SJSA1 (cell line): ENCODE measurements at regions not wholly inside any gene's neighbourhood (a gene's known extent, or its start where the extent isn't known, plus 50 kb on each side); places are given as distances from the start of the nearest gene placed in this dataset.

Experiments
- DNase-seq, 2 experiments: peaks; one replicate each; pipeline ENCODE4 v3.0.0-alpha.2; 2015 to 2020; ENCODE audit warnings: low spot score in 2 of 2, low read depth in 1 of 2
- H3K27ac ChIP-seq: fragments of 250-450 bp; sonication (Bioruptor Pico); 2 replicates; pipeline ENCODE4 v1.5.1; 2020; ENCODE audit warnings: mild to moderate bottlenecking, moderate library complexity
- H3K27me3 ChIP-seq: fragments of 250-450 bp; sonication (Bioruptor Pico); replicated peaks from 2 replicates; pipeline ENCODE4 v1.5.1; 2020; ENCODE audit warnings: mild to moderate bottlenecking, moderate library complexity
- H3K36me3 ChIP-seq: fragments of 250-450 bp; sonication (Bioruptor Pico); 2 replicates; pipeline ENCODE4 v1.5.1; 2020; ENCODE audit warnings: mild to moderate bottlenecking
- H3K4me1 ChIP-seq: fragments of 250-450 bp; sonication (Bioruptor Pico); replicated peaks from 2 replicates; pipeline ENCODE4 v1.6.1; 2021; ENCODE audit warnings: mild to moderate bottlenecking
- H3K4me3 ChIP-seq: fragments of 250-450 bp; sonication (Bioruptor Pico); 2 replicates; pipeline ENCODE4 v1.5.1; 2020; ENCODE audit warnings: mild to moderate bottlenecking
- H3K9me3 ChIP-seq: fragments of 250-450 bp; sonication (Bioruptor Pico); replicated peaks from 2 replicates; pipeline ENCODE4 v1.5.1; 2020; ENCODE audit warnings: mild to moderate bottlenecking

DNA sequence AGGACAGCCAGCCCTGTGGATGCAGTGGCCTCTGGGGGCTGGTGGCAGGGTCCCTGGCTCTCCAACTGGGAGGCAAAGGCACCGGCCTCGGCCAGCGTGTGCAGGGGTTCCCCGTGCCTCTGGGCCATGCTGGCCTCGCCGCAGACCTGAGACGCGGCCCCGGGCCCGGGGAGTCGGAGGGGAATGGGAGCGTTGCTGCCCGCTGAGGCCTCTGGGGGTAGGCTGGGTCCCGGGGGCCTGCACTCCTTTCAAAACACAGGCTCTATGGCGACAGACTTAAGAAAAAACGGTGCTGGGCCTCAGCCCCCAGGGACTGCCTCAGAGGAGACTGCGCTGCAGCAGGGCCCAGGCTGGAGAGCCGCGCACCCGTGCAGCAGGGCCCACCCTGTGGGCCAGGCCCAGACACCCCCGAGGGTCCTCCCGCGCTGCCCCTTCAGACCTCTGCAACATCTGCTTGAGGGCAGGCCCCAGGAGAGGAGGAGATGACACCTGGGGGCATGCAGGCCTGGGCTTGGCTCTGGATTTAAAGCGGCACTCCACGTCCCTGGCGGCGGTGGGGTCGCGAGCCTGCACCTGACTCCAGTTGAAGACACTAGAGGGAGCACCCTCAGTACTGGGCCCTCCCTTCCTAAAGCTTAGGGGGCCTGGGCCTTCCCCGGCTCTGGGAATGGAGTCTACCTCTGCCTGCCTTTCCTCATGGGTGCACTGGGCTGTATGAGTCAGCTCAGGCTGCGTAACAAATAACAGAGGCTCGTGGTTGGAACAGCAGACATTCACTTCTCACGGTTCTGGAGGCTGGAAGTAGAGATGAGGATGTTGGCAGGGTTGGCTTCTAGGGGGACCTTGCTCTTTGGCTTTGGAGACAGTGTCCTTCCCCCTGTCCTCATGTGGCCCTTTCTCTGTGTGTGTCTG, 117.4 kb upstream of the RPS6KA2 start:
- no peak overlapping the region for H3K4me3 ChIP-seq
- no peak for DNase-seq
- no peaks in the 10 kb centered on the region for H3K36me3 ChIP-seq
- H3K27ac ChIP-seq: no peak overlapping the region
- H3K9me3 ChIP-seq: no peaks in the 10 kb centered on the region
- peaks cover 14% of the 10 kb centered on the region for H3K4me1 ChIP-seq
- no peaks in the 10 kb centered on the region for H3K27me3 ChIP-seq

DNA sequence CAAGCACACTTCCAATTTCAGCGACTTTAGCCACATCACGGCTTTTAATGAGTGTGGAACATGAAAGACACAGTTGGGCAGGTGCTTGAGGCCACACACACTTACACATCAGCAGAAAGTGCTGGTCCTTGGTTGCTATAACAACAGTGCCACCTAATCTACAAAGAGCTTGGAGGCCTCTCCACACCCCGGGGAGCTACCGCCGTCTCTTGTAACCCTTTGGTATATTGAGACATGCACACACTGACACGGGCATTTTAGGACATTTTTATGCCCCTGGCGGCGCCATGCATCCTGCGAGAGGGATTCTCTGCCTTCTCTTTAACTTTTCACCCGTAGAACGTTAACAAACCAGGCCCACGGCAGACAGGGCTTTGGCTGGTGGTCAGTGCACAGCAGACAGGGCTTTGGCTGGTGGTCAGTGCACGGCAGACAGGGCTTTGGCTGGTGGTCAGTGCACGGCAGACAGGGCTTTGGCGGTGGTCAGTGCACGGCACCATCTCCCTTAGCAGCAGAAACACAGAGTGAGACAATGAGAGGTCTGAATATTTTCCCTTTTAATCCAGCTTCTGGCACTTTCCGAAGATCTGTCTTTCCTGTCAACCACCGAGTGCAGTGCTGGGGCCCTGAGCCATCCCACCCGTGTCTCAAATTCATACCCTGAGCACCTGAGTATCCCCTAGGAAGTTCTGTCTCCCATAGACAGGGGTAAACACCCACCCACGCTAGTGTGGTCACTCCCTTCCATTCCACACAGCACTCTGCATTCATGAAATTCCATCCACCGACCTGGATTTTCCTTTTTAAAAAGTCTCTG, 116.6 kb upstream of the RPS6KA2 start:
- no peak overlapping the region for H3K27ac ChIP-seq
- H3K36me3 ChIP-seq: no peaks in the 10 kb centered on the region
- no peaks in the 10 kb centered on the region for H3K27me3 ChIP-seq
- DNase-seq: no peak
- H3K4me3 ChIP-seq: no peak overlapping the region
- peaks cover 22% of the 10 kb centered on the region for H3K4me1 ChIP-seq
- no peaks in the 10 kb centered on the region for H3K9me3 ChIP-seq

DNA sequence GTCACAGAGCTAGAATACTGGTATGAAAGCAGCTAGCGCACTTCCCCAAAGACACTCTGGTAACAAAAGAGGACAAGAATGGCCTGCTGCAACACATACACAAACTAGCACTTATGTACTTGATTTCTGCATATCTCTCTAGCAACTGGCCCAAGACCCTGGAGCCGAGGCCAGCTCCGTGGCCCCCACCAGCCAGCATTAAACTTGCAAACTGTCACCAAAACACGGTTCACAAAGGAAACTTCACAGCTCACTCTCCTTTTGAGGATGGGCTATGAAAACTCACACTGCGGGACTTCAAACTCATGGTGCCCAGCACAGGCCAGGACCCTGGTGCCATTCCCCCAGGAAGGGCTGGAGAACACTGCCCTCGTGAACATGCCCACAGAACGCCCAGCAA, 115.9 kb upstream of the RPS6KA2 start:
- Histone ChIP-seq H3K4me1 (peaks cover 24% of the 10 kb centered on the region), H3K9me3 (no peaks in the 10 kb centered on the region)
- DNase-seq: no peak

DNA sequence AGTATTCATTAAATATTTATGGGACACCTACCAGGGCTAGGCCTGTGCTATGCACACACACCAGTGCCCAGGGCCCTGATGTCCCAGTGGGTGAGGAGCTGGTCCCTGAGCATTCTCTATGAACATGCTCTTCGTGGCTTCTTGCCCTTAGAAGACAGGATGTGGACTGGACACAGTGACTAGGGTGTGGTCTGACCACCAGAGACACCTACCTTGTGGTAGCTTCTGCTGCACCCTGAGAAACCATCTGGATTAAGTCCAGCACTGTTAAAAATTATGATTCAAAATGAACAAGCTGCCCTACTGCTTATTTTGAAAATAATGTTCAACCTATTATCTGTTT, 112.9 kb upstream of the RPS6KA2 start:
- H3K27me3 ChIP-seq: no peaks in the 10 kb centered on the region
- H3K36me3 ChIP-seq: no peaks in the 10 kb centered on the region
- peaks cover 35% of the 10 kb centered on the region for H3K4me1 ChIP-seq
- DNase-seq: no peak
- no peaks in the 10 kb centered on the region for H3K9me3 ChIP-seq
- no peak overlapping the region for H3K4me3 ChIP-seq
- H3K27ac ChIP-seq: no peak overlapping the region

More for the DNA sequence above, 115.9 kb upstream of the RPS6KA2 start:
- Histone ChIP-seq H3K4me3 (no peak overlapping the region), H3K27me3 (no peaks in the 10 kb centered on the region), H3K36me3 (no peaks in the 10 kb centered on the region), H3K27ac (no peak overlapping the region)

DNA sequence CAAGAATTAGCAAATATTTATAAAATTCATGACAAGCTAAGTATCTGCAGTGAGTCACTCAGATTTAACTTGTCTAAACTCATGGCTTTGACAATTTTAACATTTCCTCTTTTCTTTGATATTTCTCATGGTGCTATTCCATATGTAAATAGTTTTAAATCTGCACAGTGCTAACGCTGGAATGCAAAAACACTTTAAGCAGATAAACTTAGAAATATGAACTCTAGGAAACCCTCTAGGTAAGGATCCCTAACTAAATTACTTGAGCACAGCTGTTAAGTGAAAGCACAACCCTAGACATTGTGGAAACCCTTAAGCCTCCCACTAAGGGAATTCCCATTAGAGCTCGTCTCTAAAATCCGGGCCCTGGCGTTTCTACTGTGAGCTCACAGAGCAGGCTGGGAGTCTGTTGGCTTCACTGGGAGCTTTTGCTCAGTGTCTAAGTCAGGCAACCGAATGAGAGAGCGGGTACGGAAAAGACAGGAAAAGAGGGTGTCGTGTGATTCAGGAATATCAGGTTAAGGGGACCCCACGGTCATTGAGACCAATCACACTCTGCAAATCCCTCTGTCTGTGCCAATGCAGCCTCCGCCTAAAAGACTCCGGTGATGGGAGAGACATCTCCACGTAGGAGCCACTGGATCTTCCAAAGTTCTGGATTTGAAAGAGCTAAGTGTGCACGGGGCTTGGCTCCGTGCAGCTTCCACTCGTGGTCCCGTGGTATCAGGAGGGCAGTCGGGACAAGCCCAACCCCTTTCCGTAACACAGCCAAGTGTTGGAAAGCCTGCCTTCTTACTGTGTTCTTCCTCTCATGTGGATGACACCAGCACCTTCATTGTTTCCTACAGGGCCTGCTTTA, 112.3 kb upstream of the RPS6KA2 start:
- no peaks in the 10 kb centered on the region for H3K9me3 ChIP-seq
- no peak for DNase-seq
- no peaks in the 10 kb centered on the region for H3K36me3 ChIP-seq
- H3K4me3 ChIP-seq: no peak overlapping the region
- H3K4me1 ChIP-seq: peaks cover 35% of the 10 kb centered on the region
- no peak overlapping the region for H3K27ac ChIP-seq
- H3K27me3 ChIP-seq: no peaks in the 10 kb centered on the region

DNA sequence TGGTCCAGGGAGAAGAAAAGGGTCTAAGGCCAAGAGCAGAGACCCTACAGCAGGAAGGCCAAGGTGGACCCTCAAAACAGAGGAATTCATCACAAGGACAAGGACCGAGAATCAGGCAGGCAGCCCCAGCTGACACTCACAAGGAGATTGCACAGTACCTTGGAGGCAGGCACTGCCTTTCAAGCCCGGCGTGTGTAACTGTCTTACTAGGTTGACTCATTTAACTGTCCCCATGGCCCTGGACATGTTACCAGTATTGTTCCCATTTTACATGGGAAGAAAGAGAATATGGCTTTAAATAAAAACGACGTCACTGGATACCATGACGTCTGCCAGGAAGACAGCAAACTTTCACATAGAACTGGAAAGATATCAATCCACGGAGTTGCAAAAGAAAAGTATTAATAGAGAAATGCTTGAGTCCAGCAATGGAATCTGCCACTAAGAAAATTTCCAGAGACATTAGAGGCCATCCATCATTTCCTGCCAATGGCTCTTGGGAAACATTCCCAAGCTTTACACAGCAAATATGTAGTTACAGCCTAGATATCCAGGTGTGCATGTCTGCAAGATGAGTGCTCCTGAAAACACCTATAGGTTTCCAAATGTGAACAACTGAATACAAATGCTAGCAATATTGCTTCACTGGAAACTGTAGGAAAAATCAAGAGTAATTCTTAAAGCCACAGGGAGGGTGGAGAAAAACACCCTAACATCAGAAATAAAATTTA, 111.5 kb upstream of the RPS6KA2 start:
- Histone ChIP-seq H3K27ac (no peak overlapping the region), H3K9me3 (no peaks in the 10 kb centered on the region), H3K36me3 (no peaks in the 10 kb centered on the region), H3K4me3 (no peak overlapping the region), H3K27me3 (no peaks in the 10 kb centered on the region), H3K4me1 (peaks cover 35% of the 10 kb centered on the region)
- DNase-seq: no peak

DNA sequence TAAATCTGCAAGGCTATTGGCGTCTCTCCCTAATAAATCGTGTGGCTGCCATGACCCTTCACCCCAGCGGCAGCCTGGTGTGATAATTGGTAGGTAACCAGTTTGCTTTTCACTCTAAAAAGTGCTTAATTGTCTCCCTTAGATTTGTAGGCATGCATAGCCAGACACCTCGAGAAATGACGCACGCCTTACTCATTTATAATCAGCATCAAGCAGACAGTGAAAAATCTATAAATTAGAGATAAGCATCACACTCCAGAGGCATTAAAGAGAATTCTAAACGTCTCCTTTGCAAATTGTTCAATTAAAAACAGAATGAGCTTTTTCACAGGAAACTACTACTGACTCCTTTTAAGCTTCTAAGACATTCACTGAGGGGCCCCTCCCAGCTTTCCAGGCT, 110.2 kb upstream of the RPS6KA2 start:
- Histone ChIP-seq H3K27me3 (no peaks in the 10 kb centered on the region), H3K27ac (no peak overlapping the region), H3K36me3 (no peaks in the 10 kb centered on the region), H3K4me1 (peaks cover 35% of the 10 kb centered on the region), H3K9me3 (no peaks in the 10 kb centered on the region), H3K4me3 (no peak overlapping the region)
- no peak for DNase-seq

DNA sequence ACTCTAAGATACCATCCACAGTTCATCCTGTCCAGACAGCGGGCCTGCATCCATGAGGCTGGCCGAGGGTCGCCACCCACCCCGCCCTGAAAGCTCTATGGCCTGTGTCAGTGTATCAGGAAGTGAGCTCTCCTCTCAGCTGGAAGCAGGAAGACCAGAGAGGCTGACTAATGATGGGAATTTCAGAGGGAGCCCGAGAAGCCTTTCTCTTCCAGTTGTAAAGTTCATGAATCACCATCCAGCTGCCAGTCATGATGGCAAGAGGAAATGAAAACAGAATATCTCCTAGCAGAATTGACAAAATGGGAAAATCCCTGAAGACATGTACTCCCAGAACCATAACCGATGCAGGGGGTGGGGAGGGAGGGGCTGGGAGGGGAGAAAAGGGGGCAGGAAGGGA, 109.6 kb upstream of the RPS6KA2 start:
- Histone ChIP-seq H3K36me3 (no peaks in the 10 kb centered on the region), H3K27ac (no peak overlapping the region), H3K9me3 (no peaks in the 10 kb centered on the region), H3K4me3 (no peak overlapping the region), H3K4me1 (peaks cover 35% of the 10 kb centered on the region), H3K27me3 (no peaks in the 10 kb centered on the region)
- DNase-seq: peak in 1 of 2 experiments; percentile 40

DNA sequence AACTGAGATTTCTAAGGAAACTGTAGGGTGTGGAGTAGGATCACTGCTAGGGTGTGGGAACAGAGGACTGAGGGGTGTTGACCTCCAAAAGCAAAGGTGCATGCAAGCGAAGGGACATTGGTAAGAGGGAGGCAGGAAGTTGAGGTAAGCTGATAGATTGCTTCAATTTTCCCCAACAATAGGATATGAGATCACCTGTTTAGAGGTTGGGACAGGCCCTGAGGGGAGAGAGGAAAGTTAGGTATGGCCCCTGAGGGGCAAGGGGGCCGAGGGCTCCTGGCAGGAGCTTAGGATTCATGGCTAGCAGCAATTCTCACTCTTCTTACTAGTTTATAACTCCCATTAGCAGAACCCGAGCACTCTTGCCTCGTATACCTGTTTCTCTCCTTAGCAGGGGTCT, 106.8 kb upstream of the RPS6KA2 start:
- no peaks in the 10 kb centered on the region for H3K27me3 ChIP-seq
- H3K9me3 ChIP-seq: no peaks in the 10 kb centered on the region
- peaks cover 15% of the 10 kb centered on the region for H3K4me1 ChIP-seq
- no peak for DNase-seq
- no peaks in the 10 kb centered on the region for H3K36me3 ChIP-seq
- H3K4me3 ChIP-seq: no peak overlapping the region
- H3K27ac ChIP-seq: no peak overlapping the region

DNA sequence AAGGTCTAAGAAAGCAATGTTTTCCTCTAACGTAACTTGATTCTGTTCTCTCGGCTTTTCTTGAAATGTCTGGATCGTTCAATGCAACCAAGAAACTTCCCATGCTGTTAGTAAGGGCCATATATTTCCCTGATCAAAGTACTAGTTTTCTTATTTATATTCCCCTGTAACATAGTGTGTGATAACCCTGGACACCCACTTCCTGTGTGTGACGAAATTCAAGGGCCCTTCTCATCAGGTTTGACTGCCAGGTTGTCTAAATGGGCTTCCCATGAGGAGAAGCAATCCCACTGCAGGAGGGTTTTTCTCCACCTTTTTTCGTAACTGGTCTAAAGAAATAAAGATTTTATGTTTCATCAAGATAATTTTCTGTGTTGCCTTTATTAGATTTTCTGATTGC, 102.6 kb upstream of the RPS6KA2 start:
- no peaks in the 10 kb centered on the region for H3K36me3 ChIP-seq
- no peak overlapping the region for H3K27ac ChIP-seq
- H3K4me1 ChIP-seq: no peaks in the 10 kb centered on the region; the same call in 1 of the 2 replicates
- no peaks in the 10 kb centered on the region for H3K9me3 ChIP-seq
- no peak overlapping the region for H3K4me3 ChIP-seq
- H3K27me3 ChIP-seq: no peaks in the 10 kb centered on the region
- no peak for DNase-seq

DNA sequence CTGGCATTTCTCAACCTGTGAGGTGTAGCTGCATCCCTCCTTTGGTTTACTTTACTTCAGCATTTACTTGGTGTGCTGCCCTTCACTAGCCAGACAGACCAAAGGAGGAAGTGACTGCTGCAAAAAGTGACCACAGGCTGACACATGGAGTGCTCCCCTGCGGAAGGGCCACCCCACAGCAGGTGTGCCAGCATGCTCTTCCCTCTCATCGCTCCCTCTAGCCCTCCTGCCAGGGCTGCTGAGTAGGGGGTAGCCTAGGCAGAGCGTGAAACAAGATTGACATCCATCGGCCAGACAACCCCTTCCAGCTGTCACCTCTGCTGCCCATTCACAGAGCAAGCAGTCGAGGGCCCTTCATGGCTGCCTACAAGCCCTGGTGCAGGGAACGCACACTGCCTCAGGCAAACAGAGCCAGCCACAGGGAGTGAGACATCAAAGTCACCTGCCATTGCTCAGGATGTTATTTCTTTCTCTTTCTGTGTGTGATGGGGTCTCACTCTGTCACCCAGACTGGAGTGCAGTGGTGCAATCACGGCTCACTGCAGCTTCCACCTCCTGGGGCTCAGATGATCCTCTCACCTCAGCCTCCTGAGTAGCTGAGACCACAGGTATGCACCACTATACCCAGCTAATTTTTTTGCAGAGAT, 102.0 kb upstream of the RPS6KA2 start:
- H3K4me1 ChIP-seq: no peaks in the 10 kb centered on the region; the same call in 1 of the 2 replicates
- H3K27me3 ChIP-seq: no peaks in the 10 kb centered on the region
- no peak overlapping the region for H3K27ac ChIP-seq
- no peaks in the 10 kb centered on the region for H3K36me3 ChIP-seq
- DNase-seq: no peak
- H3K9me3 ChIP-seq: no peaks in the 10 kb centered on the region
- no peak overlapping the region for H3K4me3 ChIP-seq

DNA sequence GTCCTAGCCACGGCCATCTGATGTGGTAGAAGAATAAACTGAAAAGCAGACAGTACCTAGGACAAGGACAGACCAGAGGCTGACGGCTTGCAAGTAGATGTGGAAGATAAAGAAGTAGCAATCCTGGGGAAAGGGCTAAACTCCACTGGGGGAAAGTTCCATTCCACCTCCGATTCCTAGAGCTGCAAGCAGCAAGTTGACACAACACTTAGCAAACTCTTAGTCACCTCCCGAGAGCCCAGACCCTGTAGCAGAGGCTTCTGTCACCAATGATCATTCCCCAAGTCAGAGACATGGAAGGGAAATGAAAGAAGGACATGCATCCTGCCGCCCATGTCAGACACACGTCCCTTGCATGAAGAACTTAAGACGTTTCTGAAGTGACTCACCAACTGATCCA, 99.2 kb upstream of the RPS6KA2 start:
- Histone ChIP-seq H3K4me3 (no peak overlapping the region), H3K27ac (no peak overlapping the region), H3K9me3 (no peaks in the 10 kb centered on the region), H3K27me3 (no peaks in the 10 kb centered on the region), H3K36me3 (no peaks in the 10 kb centered on the region), H3K4me1 (no peaks in the 10 kb centered on the region; the same call in 1 of the 2 replicates)
- no peak for DNase-seq

DNA sequence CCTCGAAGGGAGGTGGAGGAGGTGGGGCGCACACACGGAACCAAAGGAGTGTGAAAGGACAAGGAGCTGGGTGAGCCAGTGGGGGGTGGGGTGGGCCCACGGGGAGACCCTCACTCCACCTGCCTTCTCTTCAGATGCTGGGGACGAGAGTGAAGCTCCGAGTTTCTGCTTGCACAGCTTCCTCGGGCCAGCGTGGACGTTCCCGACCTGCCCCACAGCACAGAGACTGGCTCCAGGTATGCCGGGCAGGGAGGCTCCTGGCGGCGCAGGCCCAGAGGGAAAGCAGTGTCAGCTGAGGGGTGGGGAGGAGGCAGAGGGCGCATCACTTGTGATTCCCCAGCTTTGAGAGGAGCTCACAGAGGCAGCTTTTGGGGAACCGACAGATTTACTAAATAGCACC, 98.5 kb upstream of the RPS6KA2 start:
- no peaks in the 10 kb centered on the region for H3K27me3 ChIP-seq
- no peak overlapping the region for H3K27ac ChIP-seq
- no peaks in the 10 kb centered on the region for H3K9me3 ChIP-seq
- no peaks in the 10 kb centered on the region; the same call in 1 of the 2 replicates for H3K4me1 ChIP-seq
- H3K4me3 ChIP-seq: no peak overlapping the region
- no peak for DNase-seq
- no peaks in the 10 kb centered on the region for H3K36me3 ChIP-seq
